ENCODE measurements at regions not wholly inside any gene's neighbourhood (a gene's known extent, or its start where the extent isn't known, plus 50 kb on each side); places are given as distances from the start of the nearest gene placed in this dataset.

GRCh38 chr1:55706397-55706796 is 491.2 kb upstream of the USP24 start:
- H3K9ac ChIP-seq (replicated peaks in 1 of 4; ENCODE audit: extremely low read depth in 1 of 4, low read depth in 3 of 4, low read length in 3 of 4), result no peak overlapping the region
- TF ChIP-seq CTCF (IDR thresholded peaks at IDR 0.05; ENCODE audit: control extremely low read depth in 1 of 3, insufficient read depth in 1 of 3, low read depth in 1 of 3, low read length in 3 of 3) (no peak), CTBP2 (IDR thresholded peaks at IDR 0.05; ENCODE audit: borderline replicate concordance, insufficient read depth, insufficient read length, low read length) (no peak), GABPA (IDR thresholded peaks at IDR 0.05; ENCODE audit: borderline replicate concordance, insufficient read depth, low read length) (no peak), SAP30 (IDR thresholded peaks at IDR 0.05; ENCODE audit: insufficient read depth, insufficient replicate concordance, low read length) (no peak), POLR2AphosphoS5 (IDR thresholded peaks at IDR 0.05; ENCODE audit: low read depth, low read length) (no peak)
- no peaks in the 10 kb centered on the region for H3K23me2 ChIP-seq (ENCODE audit: low read depth, low read length)
- H4K5ac ChIP-seq (ENCODE audit: insufficient read length, low read depth, low read length), result no peak overlapping the region
- H2BK12ac ChIP-seq (ENCODE audit: low read depth, low read length), result no peak overlapping the region
- H2AK5ac ChIP-seq (ENCODE audit: low read depth, low read length), result no peak overlapping the region
- no peak overlapping the region for H4K91ac ChIP-seq (replicated peaks; ENCODE audit: insufficient read length, low read length)
- POLR2A ChIA-PET (ENCODE audit: partially characterized antibody), result no interaction called here
- no peaks in the 10 kb centered on the region for H3K27me3 ChIP-seq (replicated peaks in 1 of 4; ENCODE audit: control insufficient read depth in 3 of 4, extremely low read depth in 1 of 4, insufficient read depth in 3 of 4, low read length in 3 of 4)
- no peak overlapping the region for H3K4ac ChIP-seq (replicated peaks; ENCODE audit: insufficient read length, low read depth, low read length)
- peaks cover 0 to under 1% (median 0%) of the 10 kb centered on the region in 4 experiments; a peak in 1 of 8 replicates for H3K36me3 ChIP-seq (ENCODE audit: control insufficient read depth in 2 of 4, insufficient read depth in 4 of 4, low read length in 3 of 4)
- H4K20me1 ChIP-seq (replicated peaks in 1 of 2; ENCODE audit: control insufficient read depth in 1 of 2, insufficient read depth in 2 of 2, low read length in 2 of 2), result no peaks in the 10 kb centered on the region
- H3K79me2 ChIP-seq (ENCODE audit: control insufficient read depth in 1 of 2, insufficient read depth in 2 of 2, low read length in 2 of 2), result no peaks in the 10 kb centered on the region
- H3K14ac ChIP-seq (ENCODE audit: insufficient read length), result no peak overlapping the region
- H4K8ac ChIP-seq (ENCODE audit: extremely low read depth, insufficient read depth, low read length), result no peak overlapping the region
- peaks cover 0 to 4% (median 0%) of the 10 kb centered on the region in 4 experiments; a peak in 1 of 7 replicates for H3K4me1 ChIP-seq (replicated peaks in 1 of 4; ENCODE audit: control insufficient read depth in 3 of 4, insufficient read depth in 4 of 4, low read length in 3 of 4)
- H3K27ac ChIP-seq (ENCODE audit: low read depth, low read length), result no peak overlapping the region
- no peak overlapping the region for H3K4me3 ChIP-seq (ENCODE audit: extremely low read depth in 1 of 4, insufficient read depth in 2 of 4, low read depth in 3 of 4, low read length in 4 of 4)
- no peak overlapping the region for H2BK120ac ChIP-seq (replicated peaks; ENCODE audit: low read depth, low read length)
- no peak overlapping the region for H2AFZ ChIP-seq (ENCODE audit: low read length)
- H3K23ac ChIP-seq (ENCODE audit: insufficient read length), result no peak overlapping the region
- no peak for FAIRE-seq
- no peak overlapping the region for H3K18ac ChIP-seq (ENCODE audit: extremely low read depth, low read length)
- no peak overlapping the region for H2BK5ac ChIP-seq (ENCODE audit: low read depth, low read length)
- H3K9me3 ChIP-seq (ENCODE audit: insufficient read depth in 2 of 2, low read depth in 1 of 2, low read length in 1 of 2), result no peaks in the 10 kb centered on the region
- no peak overlapping the region for H2BK15ac ChIP-seq (ENCODE audit: low read length)
- no peak for DNase-seq (ENCODE audit: low read depth in 1 of 2, low spot score in 2 of 2)
- H3K79me1 ChIP-seq (ENCODE audit: low read depth, low read length), result no peaks in the 10 kb centered on the region
- WGBS, 2 experiments (ENCODE audit: extremely low coverage in 1 of 2, insufficient coverage in 1 of 2, insufficient read length in 1 of 2, insufficient replicate concordance in 2 of 2, low coverage in 1 of 2, low lambda C conversion rate in 2 of 2, missing lambda C conversion rate in 1 of 2), result 85% methylated on average over 1 of the region's 1 CpG; no CpG with 5 or more reads in 1 of the 2 experiments
- no peak overlapping the region for H3K56ac ChIP-seq (replicated peaks; ENCODE audit: insufficient read length, low read depth, low read length)
- no peak overlapping the region for H3K4me2 ChIP-seq (ENCODE audit: insufficient read depth in 1 of 2, low read depth in 2 of 2, low read length in 2 of 2)
- no peak overlapping the region for H2BK20ac ChIP-seq (ENCODE audit: low read length)
- CTCF ChIA-PET (ENCODE audit: partially characterized antibody), result interaction anchor here (0.8 kb wide), 1 partner anchor 10 kb away, joined by 3 read pairs; no protein-coding TSS in a partner anchor
